Neural cell (in vitro differentiated cells): ENCODE measurements at regions not wholly inside any gene's neighbourhood (a gene's known extent, or its start where the extent isn't known, plus 50 kb on each side); places are given as distances from the start of the nearest gene placed in this dataset.
"Not testable (repeated sequence)": the region's sequence is repeated elsewhere in the genome, so short reads cannot be mapped to it uniquely, and the experiment has no call there.

Source experiments
- H2AFZ ChIP-seq: fragments of 200-600, 300-800 bp; sonication (generic), shearing (Covaris generic); 2 replicates; pipeline ENCODE4 v1.6.0; 2014; ENCODE audit warnings: low read depth, mild to moderate bottlenecking, antibody characterized with exemption, low read length, moderate library complexity
- H3F3A ChIP-seq: fragments of 200-600 bp; shearing (Covaris generic); 2 replicates; pipeline ENCODE4 v1.6.1; 2016; ENCODE audit warnings: mild to moderate bottlenecking, moderate library complexity, mixed read lengths, antibody characterized with exemption, low read length; ENCODE audit not compliant: insufficient read depth, poor library complexity, severe bottlenecking
- H3K27ac ChIP-seq: fragments of 200-600, 300-800 bp; sonication (generic), shearing (Covaris generic); 2 replicates; pipeline ENCODE4 v1.5.1; 2014; ENCODE audit warnings: mild to moderate bottlenecking, low read length, moderate library complexity
- H3K27me3 ChIP-seq: fragments of 300-800, 200-600 bp; sonication (generic), shearing (Covaris generic); 2 replicates; pipeline ENCODE4 v1.6.0; 2014; ENCODE audit warnings: mild to moderate bottlenecking, low read depth, low read length, moderate library complexity; ENCODE audit not compliant: insufficient read depth
- H3K36me3 ChIP-seq: fragments of 300-800, 200-600 bp; sonication (generic), shearing (Covaris generic); 2 replicates; pipeline ENCODE4 v1.5.1; 2014; ENCODE audit warnings: mild to moderate bottlenecking, antibody characterized with exemption, low read length, moderate library complexity; ENCODE audit not compliant: insufficient read depth
- H3K4me2 ChIP-seq: fragments of 300-800, 200-600 bp; sonication (generic), shearing (Covaris generic); 2 replicates; pipeline ENCODE4 v1.6.0; 2014; ENCODE audit warnings: mild to moderate bottlenecking, low read length
- H3K4me3 ChIP-seq: fragments of 300-800, 200-600 bp; sonication (generic), shearing (Covaris generic); 2 replicates; pipeline ENCODE4 v1.5.1; 2014; ENCODE audit warnings: mild to moderate bottlenecking, low read length, moderate library complexity
- H3K79me2 ChIP-seq: fragments of 200-600 bp; shearing (Covaris generic); replicated peaks from 2 replicates; pipeline ENCODE4 v1.6.0; 2014; ENCODE audit warnings: mild to moderate bottlenecking, low read length, moderate library complexity; ENCODE audit not compliant: insufficient read depth
- H3K9ac ChIP-seq: fragments of 300-800, 200-600 bp; sonication (generic), shearing (Covaris generic); 2 replicates; pipeline ENCODE4 v1.6.1; 2016; ENCODE audit warnings: mild to moderate bottlenecking, low read length, mixed read lengths
- H3K9me2 ChIP-seq: fragments of 200-600 bp; shearing (Covaris generic); 2 replicates; pipeline ENCODE4 v1.6.1; 2016; ENCODE audit warnings: mild to moderate bottlenecking, low read length, mixed read lengths; ENCODE audit not compliant: insufficient read depth
- H3K9me3 ChIP-seq: fragments of 200-600, 300-800 bp; sonication (generic), shearing (Covaris generic); 2 replicates; pipeline ENCODE4 v1.6.1; 2016; ENCODE audit warnings: mild to moderate bottlenecking, mixed run types, low read length, moderate library complexity, mixed read lengths
- H4K20me1 ChIP-seq: fragments of 200-600 bp; shearing (Covaris generic); 2 replicates; pipeline ENCODE4 v1.6.1; 2016; ENCODE audit warnings: mild to moderate bottlenecking, mixed run types; ENCODE audit not compliant: insufficient read depth
- EP300 ChIP-seq: fragments of 450-650 bp; conservative IDR thresholded peaks from 2 replicates; pipeline ENCODE4 v1.6.1; 2014; ENCODE audit warnings: antibody characterized with exemption, mild to moderate bottlenecking, moderate library complexity; ENCODE audit not compliant: poor library complexity, severe bottlenecking
- EZH2 ChIP-seq: fragments of 200-600, 300-800 bp; shearing (Covaris generic), sonication (generic); IDR thresholded peaks from 2 replicates; pipeline ENCODE4 v1.6.1; 2014; ENCODE audit warnings: antibody characterized with exemption, low read length, borderline replicate concordance, mild to moderate bottlenecking; ENCODE audit not compliant: insufficient read depth, poor library complexity, severe bottlenecking
- MXI1 ChIP-seq: fragments of 450-650 bp; conservative IDR thresholded peaks from 2 replicates; pipeline ENCODE4 v1.6.1; 2014; ENCODE audit warnings: antibody characterized with exemption, mild to moderate bottlenecking; ENCODE audit not compliant: poor library complexity, severe bottlenecking
- POLR2AphosphoS5 ChIP-seq: IDR thresholded peaks from 2 replicates; pipeline ENCODE4 v1.6.1; 2012
- RAD21 ChIP-seq: fragments of 450-650 bp; conservative IDR thresholded peaks from 2 replicates; pipeline ENCODE4 v1.6.1; 2014; ENCODE audit warnings: antibody characterized with exemption, mild to moderate bottlenecking, moderate library complexity
- SMC3 ChIP-seq: fragments of 450-650 bp; conservative IDR thresholded peaks from 2 replicates; pipeline ENCODE4 v1.6.1; 2014; ENCODE audit warnings: antibody characterized with exemption, mild to moderate bottlenecking, moderate library complexity; ENCODE audit not compliant: poor library complexity
- TAF1 ChIP-seq: IDR thresholded peaks from 2 replicates; pipeline ENCODE4 v1.6.1; 2012; ENCODE audit warnings: low read depth
- TF ChIP-seq, protein P1 (sequence below): IDR thresholded peaks from 2 replicates; pipeline ENCODE4 v1.6.1; 2012; ENCODE audit warnings: borderline replicate concordance
- TF ChIP-seq, protein P2 (sequence below): fragments of 450-650 bp; IDR thresholded peaks from 2 replicates; pipeline ENCODE4 v1.5.1; 2014; ENCODE audit warnings: antibody characterized with exemption, mild to moderate bottlenecking, moderate library complexity; ENCODE audit not compliant: poor library complexity, severe bottlenecking

DNA sequence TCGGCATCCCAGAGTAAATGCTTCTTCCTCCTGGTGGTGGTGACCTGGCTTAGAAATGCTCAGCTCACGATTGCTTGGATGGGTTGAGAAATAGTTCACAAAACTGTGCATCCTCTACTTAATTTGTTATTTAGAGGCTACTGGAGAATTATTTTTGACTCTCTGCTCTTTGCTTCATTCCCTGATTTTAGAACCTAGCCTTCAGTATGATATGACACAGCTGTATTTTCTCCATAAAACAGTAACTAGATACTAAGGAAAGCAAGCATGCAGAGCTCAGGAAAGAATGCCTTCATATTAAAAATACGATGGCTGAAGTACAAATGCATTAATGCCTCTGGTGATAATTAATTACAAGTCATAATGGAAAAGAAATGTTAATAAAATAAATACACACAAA is 602.0 kb upstream of the COBL start:
- Histone ChIP-seq H3K4me2 (no peak overlapping the region), H3K36me3 (no peaks in the 10 kb centered on the region), H3K4me3 (no peak overlapping the region), H3K79me2 (no peaks in the 10 kb centered on the region), H3K27me3 (no peaks in the 10 kb centered on the region), H3K9me3 (no peaks in the 10 kb centered on the region), H3F3A (no peaks in the 10 kb centered on the region), H3K27ac (no peak overlapping the region), H3K9ac (no peak overlapping the region), H3K9me2 (no peaks in the 10 kb centered on the region), H2AFZ (no peak overlapping the region), H4K20me1 (no peaks in the 10 kb centered on the region)
- TF ChIP-seq RAD21 (no peak), EZH2 (no peak), EP300 (no peak), SMC3 (no peak), POLR2AphosphoS5 (no peak), MXI1 (no peak), TAF1 (no peak)
- TF ChIP-seq, protein P1, sequence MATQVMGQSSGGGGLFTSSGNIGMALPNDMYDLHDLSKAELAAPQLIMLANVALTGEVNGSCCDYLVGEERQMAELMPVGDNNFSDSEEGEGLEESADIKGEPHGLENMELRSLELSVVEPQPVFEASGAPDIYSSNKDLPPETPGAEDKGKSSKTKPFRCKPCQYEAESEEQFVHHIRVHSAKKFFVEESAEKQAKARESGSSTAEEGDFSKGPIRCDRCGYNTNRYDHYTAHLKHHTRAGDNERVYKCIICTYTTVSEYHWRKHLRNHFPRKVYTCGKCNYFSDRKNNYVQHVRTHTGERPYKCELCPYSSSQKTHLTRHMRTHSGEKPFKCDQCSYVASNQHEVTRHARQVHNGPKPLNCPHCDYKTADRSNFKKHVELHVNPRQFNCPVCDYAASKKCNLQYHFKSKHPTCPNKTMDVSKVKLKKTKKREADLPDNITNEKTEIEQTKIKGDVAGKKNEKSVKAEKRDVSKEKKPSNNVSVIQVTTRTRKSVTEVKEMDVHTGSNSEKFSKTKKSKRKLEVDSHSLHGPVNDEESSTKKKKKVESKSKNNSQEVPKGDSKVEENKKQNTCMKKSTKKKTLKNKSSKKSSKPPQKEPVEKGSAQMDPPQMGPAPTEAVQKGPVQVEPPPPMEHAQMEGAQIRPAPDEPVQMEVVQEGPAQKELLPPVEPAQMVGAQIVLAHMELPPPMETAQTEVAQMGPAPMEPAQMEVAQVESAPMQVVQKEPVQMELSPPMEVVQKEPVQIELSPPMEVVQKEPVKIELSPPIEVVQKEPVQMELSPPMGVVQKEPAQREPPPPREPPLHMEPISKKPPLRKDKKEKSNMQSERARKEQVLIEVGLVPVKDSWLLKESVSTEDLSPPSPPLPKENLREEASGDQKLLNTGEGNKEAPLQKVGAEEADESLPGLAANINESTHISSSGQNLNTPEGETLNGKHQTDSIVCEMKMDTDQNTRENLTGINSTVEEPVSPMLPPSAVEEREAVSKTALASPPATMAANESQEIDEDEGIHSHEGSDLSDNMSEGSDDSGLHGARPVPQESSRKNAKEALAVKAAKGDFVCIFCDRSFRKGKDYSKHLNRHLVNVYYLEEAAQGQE, result no peak
- TF ChIP-seq, protein P2, sequence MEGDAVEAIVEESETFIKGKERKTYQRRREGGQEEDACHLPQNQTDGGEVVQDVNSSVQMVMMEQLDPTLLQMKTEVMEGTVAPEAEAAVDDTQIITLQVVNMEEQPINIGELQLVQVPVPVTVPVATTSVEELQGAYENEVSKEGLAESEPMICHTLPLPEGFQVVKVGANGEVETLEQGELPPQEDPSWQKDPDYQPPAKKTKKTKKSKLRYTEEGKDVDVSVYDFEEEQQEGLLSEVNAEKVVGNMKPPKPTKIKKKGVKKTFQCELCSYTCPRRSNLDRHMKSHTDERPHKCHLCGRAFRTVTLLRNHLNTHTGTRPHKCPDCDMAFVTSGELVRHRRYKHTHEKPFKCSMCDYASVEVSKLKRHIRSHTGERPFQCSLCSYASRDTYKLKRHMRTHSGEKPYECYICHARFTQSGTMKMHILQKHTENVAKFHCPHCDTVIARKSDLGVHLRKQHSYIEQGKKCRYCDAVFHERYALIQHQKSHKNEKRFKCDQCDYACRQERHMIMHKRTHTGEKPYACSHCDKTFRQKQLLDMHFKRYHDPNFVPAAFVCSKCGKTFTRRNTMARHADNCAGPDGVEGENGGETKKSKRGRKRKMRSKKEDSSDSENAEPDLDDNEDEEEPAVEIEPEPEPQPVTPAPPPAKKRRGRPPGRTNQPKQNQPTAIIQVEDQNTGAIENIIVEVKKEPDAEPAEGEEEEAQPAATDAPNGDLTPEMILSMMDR, result no peak

DNA sequence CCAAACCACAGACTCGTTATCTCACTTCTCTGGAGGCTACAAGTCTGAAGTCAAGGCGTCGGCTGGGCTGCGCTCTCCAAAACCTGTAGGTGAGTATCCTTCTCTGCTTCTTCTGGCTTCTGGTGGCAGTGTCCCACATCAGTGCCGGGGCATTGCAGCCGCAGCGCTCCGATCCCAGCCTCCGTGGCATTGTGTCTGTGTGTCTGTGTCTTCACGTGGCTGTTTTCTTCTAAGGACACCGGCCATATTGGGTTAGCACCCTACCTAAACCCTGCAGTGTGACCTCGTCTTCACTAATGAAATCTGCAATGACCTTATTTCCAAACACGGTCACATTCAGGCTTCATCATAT is 584.9 kb upstream of the COBL start:
- Histone ChIP-seq H3K9ac (no peak overlapping the region), H3K27ac (no peak overlapping the region), H2AFZ (no peak overlapping the region), H3K79me2 (no peaks in the 10 kb centered on the region), H4K20me1 (no peaks in the 10 kb centered on the region), H3K4me3 (no peak overlapping the region), H3F3A (no peaks in the 10 kb centered on the region), H3K36me3 (no peaks in the 10 kb centered on the region), H3K9me3 (no peaks in the 10 kb centered on the region), H3K4me2 (no peak overlapping the region), H3K27me3 (no peaks in the 10 kb centered on the region), H3K9me2 (no peaks in the 10 kb centered on the region)
- no peak for TF ChIP-seq TAF1
- no peak for TF ChIP-seq EZH2
- TF ChIP-seq, protein P2, result no peak
- TF ChIP-seq RAD21, result no peak
- TF ChIP-seq POLR2AphosphoS5, result no peak
- TF ChIP-seq, protein P1, result no peak

DNA sequence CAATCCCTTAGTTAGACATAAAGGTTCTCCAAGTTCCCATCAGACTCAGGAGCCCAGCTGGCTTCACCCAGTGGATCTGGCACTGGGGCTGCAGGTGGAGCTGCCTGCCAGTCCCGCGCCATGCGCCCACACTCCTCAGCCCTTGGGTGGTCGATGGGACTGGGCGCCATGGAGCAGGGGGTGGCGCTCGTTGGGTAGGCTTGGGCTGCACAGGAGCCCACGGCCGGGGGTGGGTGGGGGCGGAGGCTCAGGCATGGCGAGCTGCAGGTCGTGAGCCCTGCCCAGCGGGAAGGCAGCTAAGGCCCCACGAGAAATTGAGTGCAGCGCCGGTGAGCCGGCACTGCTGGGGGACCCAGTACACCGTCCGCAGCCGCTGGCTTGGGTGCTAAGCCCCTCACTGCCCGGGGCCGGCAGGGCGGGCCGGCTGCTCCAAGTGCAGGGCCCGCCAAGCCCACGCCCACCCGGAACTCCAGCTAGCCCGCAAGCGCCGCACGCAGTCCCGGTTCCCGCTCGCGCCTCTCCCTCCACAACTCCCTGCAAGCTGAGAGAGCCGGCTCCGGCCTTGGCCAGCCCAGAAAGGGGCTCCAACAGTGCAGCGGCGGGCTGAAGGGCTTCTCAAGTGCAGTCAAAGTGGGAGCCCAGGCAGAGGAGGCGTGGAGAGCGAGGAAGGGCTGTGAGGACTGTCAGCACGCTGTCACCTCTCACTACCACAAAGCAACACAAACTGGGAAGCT is 584.3 kb upstream of the COBL start:
- H3K4me3 ChIP-seq, H3K9me3 ChIP-seq, H3K36me3 ChIP-seq, H3K9me2 ChIP-seq, H3K79me2 ChIP-seq, H3F3A ChIP-seq, H2AFZ ChIP-seq, H3K27me3 ChIP-seq, H4K20me1 ChIP-seq, H3K4me2 ChIP-seq, H3K9ac ChIP-seq, H3K27ac ChIP-seq: not testable (repeated sequence)
